Fibroblast of skin of right biceps (primary cell): ENCODE measurements at regions not wholly inside any gene's neighbourhood (a gene's known extent, or its start where the extent isn't known, plus 50 kb on each side); places are given as distances from the start of the nearest gene placed in this dataset.

ENCODE experiments used
- DNase-seq: peaks from one replicate; pipeline ENCODE4 v3.0.0-alpha.2; 2013

GRCh38 chrX:113726009-113726408, 857.9 kb upstream of the HTR2C start:
- no peak for DNase-seq

DNA sequence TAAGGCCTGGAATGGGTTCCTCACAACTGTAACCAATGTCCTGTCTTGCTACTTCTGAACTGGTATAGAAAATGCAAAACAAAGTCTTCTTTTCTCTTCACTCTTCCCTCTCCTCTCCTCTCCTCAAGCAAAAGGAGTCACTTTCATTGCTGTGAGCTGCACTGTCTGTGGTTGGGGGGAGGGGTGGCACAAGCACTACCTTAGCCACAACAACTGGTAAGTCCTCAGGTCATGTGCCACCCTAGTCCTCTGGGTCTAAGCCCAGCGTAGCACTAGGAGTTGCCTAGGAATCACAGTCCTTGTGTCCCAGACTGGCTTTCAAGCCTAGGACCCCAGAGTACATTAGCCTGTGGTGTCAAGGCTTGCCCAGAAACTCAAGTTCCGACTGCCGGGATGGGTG, 859.3 kb upstream of the AMOT start:
- DNase-seq = no peak

GRCh38 chrX:113675278-113675677, 834.6 kb upstream of the AMOT start:
- no peak for DNase-seq

DNA sequence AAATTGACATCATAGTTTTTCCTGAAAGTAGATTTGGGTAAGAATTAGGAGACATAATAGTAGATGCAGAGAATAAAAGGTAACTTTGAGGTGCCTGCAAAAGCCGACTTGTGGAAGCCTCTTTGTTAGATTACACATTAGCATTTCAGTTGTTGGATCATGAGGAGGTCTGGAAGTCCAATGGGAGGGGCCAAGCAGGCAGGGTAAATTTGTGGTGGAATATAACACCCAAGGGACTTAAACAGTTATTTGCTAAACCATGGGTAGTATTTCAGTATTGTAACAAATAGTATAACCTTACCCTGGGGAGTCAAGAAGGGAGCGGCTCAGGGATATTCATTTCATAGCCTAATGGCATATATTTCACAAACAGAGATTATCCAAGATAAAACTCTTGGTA, 810.7 kb upstream of the AMOT start:
- DNase-seq = no peak

- DNase-seq = peak; percentile 66
These were observed 803.8 kb upstream of the AMOT start for GRCh38 chrX:113644426-113644825.

DNA sequence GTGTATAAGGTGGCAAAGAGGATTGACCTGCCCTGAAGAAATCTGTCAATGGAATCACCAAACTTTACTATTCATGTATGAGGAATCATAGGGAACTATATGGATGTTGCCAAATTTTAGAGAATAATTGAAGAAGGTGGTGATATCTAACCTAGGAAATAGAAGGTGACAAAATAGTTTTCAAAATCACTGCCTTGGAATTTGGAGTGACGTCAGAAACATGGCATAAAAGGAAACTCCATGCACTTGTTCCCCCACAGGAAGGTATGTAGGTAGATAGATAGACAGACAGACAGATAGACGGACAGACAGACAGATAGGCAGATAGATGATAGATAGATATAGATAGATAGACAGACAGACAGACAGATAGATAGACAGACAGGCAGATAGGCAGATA, 793.9 kb upstream of the AMOT start:
- no peak for DNase-seq

GRCh38 chrX:113629326-113629725, 788.7 kb upstream of the AMOT start:
- no peak for DNase-seq

DNA sequence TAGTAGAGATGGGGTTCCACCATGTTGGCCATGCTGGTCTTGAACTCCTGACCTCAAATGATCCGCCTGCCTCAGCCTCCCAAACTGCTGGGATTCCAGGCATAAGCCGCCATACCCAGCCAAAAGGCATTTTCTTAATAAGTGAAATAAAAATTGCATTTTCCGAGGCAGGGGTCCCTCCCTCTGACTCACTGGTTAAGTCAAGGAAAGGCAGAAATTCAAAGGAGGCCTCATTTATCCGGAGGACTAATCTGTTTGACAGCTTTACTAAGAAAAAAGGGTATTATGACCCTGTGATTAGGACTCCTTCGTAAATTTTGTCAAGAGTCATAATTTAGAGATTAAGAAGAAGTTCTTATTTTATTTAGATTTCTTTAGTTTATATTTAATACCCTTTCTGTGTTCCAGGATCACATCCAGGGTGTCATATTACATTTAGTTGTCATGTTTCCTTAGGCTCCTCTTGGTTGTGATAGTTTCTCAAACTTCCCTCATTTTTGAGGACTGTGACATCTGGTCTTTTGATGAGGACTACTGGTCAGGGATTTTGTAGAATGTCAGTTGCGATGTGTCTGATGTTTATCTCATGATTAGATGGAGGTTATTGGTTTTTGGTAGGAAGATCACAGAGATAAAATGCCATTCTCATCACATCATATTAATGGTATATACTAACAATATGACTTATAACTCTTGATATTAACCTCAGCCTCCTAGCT, 753.7 kb upstream of the AMOT start:
- DNase-seq = peak; percentile 7

DNA sequence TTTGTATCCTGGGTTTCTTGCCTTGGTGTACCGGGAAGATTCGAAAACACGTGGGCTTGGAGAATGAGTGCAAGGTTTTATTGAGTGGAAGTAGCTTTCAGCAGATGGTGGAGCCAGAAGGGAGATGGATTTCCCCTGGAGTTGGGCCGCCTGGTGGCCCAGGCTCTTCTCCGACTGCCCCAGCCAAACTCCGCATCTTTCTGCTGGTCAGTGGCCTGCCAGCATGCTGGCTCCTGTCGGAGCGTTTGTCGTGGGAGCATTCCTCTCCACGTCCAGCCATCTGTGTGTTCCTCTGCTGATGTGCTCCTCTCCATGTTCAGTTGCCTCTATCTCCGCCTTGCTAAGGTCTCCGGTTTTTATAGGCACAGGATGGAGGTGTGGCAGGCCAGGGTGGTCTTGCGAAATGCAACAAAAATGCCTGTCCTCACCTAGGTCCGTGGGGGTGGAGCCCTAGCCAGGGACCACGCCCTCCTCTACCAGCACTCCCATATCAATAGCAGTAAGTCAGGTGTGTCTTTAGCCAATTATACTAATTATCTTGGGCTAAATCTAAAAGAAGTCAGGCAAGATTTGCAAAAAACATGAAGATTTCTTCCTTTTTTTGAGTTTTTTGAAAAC, 745.8 kb upstream of the AMOT start:
- no peak for DNase-seq

GRCh38 chrX:113580486-113580885, 739.9 kb upstream of the AMOT start:
- DNase-seq = no peak

GRCh38 chrX:113558576-113558975, 717.9 kb upstream of the AMOT start:
- DNase-seq = no peak

GRCh38 chrX:113551919-113552318, 711.3 kb upstream of the AMOT start:
- no peak for DNase-seq

DNA sequence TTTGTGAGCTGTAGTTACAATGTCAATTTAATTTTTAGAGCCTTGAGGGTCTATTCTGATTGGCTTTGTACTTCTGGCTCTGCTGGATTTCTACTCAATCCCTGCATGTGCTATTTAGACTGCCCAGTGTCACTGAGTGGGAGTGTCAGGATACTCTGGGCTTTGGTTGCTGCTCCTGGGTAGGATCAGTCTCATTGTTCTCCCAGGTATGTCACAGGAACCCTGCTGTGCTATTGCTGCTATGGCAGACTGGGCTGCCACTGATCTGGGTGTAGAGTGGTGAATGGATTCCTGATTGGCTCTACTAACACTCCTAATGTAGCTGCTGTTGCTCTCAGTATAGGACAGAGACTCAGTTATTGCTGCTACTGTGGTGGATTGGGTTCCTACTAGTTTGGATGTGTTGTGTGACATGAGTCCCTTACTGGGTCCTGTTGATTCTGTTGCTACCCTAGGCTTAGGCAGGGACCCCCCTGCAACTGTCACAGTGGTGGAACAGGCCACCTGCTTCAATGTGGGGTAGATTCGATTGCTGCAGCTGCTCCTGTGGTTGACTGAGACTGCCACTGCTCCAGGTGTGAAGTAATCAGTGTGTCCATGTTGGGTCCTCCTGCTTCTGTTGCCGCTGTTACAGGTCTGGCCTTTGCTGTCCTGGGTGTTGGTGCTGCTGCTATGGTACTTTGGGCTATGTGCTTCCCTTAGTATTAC, 707.8 kb upstream of the AMOT start:
- no peak for DNase-seq

DNA sequence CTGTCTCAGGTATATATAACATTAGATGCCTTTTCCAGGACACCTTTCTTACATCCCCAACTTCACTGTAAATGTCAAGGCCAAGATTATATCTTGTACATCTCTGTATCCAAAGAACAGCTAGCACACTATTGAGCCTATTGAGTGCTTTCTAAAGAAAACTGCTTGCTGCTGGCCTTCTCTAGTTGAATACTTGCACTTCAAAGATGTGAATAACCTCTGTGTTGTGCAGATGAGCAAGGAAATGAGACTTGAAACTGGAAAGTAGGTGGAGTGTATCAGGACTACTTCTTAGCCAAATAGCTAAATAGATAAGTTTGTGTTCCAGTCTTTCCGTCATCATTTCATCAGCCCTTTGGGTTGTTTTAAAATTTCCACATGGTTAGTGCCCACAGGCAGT, 704.4 kb upstream of the AMOT start:
- no peak for DNase-seq

GRCh38 chrX:113539599-113540356, 699.1 kb upstream of the AMOT start:
- no peak for DNase-seq

DNA sequence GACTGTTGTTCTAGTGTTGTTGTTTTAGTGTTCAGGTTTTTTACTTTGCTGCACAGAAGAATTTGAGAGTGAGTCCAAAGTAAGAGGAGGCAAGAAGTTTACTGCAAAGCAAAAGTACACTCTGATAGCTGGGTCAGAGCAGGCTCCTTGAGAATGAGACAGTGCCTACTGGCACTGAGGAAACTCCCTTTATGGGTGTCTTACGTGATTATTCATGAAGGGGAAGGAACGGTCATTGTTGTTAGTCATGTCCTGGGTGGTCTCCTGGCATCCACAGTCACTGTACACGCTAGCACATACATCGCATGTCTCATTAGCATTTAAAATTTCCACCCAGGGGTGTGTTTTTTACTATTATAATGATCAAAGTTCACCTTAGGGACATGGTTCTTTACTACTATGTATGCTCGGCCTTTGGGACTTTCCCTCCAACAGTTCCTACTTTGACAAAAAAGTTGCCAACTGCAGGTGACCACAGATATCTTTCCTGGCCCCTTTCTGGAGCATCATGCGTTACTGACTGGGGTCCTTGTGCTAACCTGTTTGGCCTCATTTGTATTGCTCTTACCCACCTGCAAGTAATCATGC, 688.9 kb upstream of the AMOT start:
- DNase-seq = no peak

DNA sequence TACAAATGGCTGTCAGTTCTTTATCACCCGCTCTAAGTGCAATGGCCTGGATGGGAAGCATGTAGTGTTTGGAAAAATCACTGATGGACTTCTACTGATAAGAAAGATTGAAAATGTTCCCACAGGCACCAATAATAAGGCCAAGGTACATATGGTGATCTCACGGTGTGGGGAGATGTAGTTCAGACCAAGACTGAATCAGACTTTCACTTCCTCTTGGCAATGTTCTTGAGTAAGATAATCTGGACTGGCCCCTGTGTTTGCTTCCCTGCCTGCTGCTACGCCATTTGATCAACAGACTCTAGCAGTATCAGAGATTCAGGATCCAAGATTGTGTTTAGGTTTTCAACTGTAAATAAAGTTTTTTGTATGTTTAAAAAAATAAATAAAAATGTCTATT, 682.2 kb upstream of the AMOT start:
- no peak for DNase-seq

GRCh38 chrX:113514906-113515305, 674.3 kb upstream of the AMOT start:
- DNase-seq = no peak

- DNase-seq = peak; percentile 88
These were observed 672.2 kb upstream of the AMOT start for GRCh38 chrX:113512700-113513395.

GRCh38 chrX:113510586-113510985, 670.0 kb upstream of the AMOT start:
- no peak for DNase-seq

- DNase-seq = no peak
These were observed 652.3 kb upstream of the AMOT start for GRCh38 chrX:113492895-113493294.

- no peak for DNase-seq
These were observed 632.8 kb upstream of the AMOT start for GRCh38 chrX:113473418-113473817.

GRCh38 chrX:113473015-113473414, 632.4 kb upstream of the AMOT start:
- peak; percentile 31 for DNase-seq
